ENCODE measurements at regions not wholly inside any gene's neighbourhood (a gene's known extent, or its start where the extent isn't known, plus 50 kb on each side); places are given as distances from the start of the nearest gene placed in this dataset.

DNA sequence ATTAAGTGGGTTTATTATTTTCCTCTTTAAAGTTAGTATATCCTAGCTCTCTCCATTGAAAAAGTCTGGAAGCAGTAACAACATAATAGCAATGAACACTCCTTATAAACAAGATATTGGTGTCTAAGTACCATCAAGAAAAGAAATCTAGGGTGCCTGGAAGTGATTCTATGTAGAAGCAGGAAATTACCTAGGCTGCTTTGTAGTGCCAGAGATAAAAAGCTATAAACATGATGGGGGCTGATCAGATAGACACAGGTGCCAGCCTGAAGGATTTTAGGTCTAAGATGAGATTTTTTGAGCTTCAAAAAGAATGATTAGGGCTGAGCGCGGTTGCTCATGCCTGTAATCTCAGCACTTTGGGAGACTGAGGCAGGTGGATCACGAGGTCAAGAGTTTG lies 1179.3 kb upstream of the CDH9 start:
- H2BK12ac ChIP-seq (ENCODE audit: insufficient read length, low read depth, low read length), result no peak overlapping the region
- H4K8ac ChIP-seq (replicated peaks; ENCODE audit: insufficient read length, low read depth, low read length), result no peak overlapping the region
- H3K9ac ChIP-seq (ENCODE audit: extremely low read depth, insufficient read length, low read length), result no peak overlapping the region
- Mint-ChIP-seq H3K4me3 (no peak overlapping the region), H3K27me3 (ENCODE audit: low read depth) (no peaks in the 10 kb centered on the region), H3K4me1 (no peaks in the 10 kb centered on the region), H3K27ac (no peak overlapping the region), H3K36me3 (ENCODE audit: insufficient read depth in 1 of 3, low read depth in 3 of 3) (no peaks in the 10 kb centered on the region), H3K9me3 (peaks cover 3% of the 10 kb centered on the region in 2 experiments; a peak in 3 of 5 replicates)
- no peaks in the 10 kb centered on the region for H3K23me2 ChIP-seq (ENCODE audit: insufficient read length, low read depth, low read length, poor library complexity, severe bottlenecking)
- H2BK5ac ChIP-seq (ENCODE audit: insufficient read length, low read length), result no peak overlapping the region
- no peak for TF ChIP-seq CTCF (conservative IDR thresholded peaks at IDR 0.05)
- H3K56ac ChIP-seq (ENCODE audit: insufficient read length, low read depth, low read length), result no peak overlapping the region
- no peaks in the 10 kb centered on the region for H3K9me3 ChIP-seq (ENCODE audit: control insufficient read depth, low read depth, low read length)
- H4K20me1 ChIP-seq (ENCODE audit: control insufficient read depth, insufficient read depth, insufficient read length), result no peaks in the 10 kb centered on the region
- H2BK20ac ChIP-seq (ENCODE audit: low read depth, low read length, poor library complexity, severe bottlenecking), result no peak overlapping the region
- H3K4ac ChIP-seq (ENCODE audit: low read depth, low read length), result no peak overlapping the region
- no peaks in the 10 kb centered on the region for H3K27me3 ChIP-seq (ENCODE audit: insufficient read depth, low read length)
- H3T11ph ChIP-seq (ENCODE audit: low read length), result no peak overlapping the region
- no peaks in the 10 kb centered on the region for H3K79me2 ChIP-seq (ENCODE audit: insufficient read depth, low read length)
- no peak overlapping the region for H2BK120ac ChIP-seq (ENCODE audit: low read depth, low read length, poor library complexity, severe bottlenecking)
- H3K18ac ChIP-seq (ENCODE audit: insufficient read length, low read depth, low read length), result no peak overlapping the region
- H3K14ac ChIP-seq (ENCODE audit: insufficient read depth, low read length), result no peak overlapping the region
- no peak overlapping the region for H3K4me2 ChIP-seq (ENCODE audit: insufficient read depth, insufficient read length, low read length)
- no peaks in the 10 kb centered on the region for H3K4me1 ChIP-seq (ENCODE audit: insufficient read depth, low read length)
- no peak overlapping the region for H3K27ac ChIP-seq (ENCODE audit: insufficient read length, low read depth, low read length)
- no peak overlapping the region for H2AK5ac ChIP-seq (ENCODE audit: insufficient read length, low read length)
- no peak overlapping the region for H3K23ac ChIP-seq (ENCODE audit: insufficient read length, low read depth, low read length)
- H4K5ac ChIP-seq (ENCODE audit: insufficient read length, low read depth, low read length), result no peak overlapping the region
- WGBS (ENCODE audit: extremely low coverage, insufficient read length, low lambda C conversion rate), result no CpG with 5 or more reads among the region's 3 CpGs
- no peak for DNase-seq
- H4K91ac ChIP-seq (ENCODE audit: insufficient read length, low read depth, low read length), result no peak overlapping the region
- H2BK15ac ChIP-seq (ENCODE audit: low read depth, low read length), result no peak overlapping the region
- no peak overlapping the region for H2AFZ ChIP-seq (ENCODE audit: low read length)
- no peaks in the 10 kb centered on the region for H3K79me1 ChIP-seq (ENCODE audit: insufficient read depth, low read depth, low read length, poor library complexity, severe bottlenecking)

Data from H9 (cell line).